K562 (cell line): ENCODE measurements at regions not wholly inside any gene's neighbourhood (a gene's known extent, or its start where the extent isn't known, plus 50 kb on each side); places are given as distances from the start of the nearest gene placed in this dataset.

Source experiments
- BDP1 ChIP-seq: IDR thresholded peaks from 3 replicates; pipeline ENCODE4 v1.6.1; 2011; ENCODE audit not compliant: insufficient read length, insufficient read depth
- CTCF ChIP-seq, 3 experiments: IDR thresholded peaks in 2 of 3; conservative IDR thresholded peaks in 1 of 3; 2 replicates each; pipeline ENCODE4 v1.5.1; 2011 to 2012; ENCODE audit warnings: low read length in 3 of 3, mild to moderate bottlenecking in 3 of 3, control low read depth in 2 of 3, improper control_type of control experiment in 1 of 3, inconsistent platforms in 1 of 3, low read depth in 1 of 3, mixed read lengths in 1 of 3, moderate library complexity in 1 of 3; ENCODE audit not compliant: insufficient read depth in 2 of 3
- FOSL1 ChIP-seq: fragments of 200-800 bp; sonication (Bioruptor generic); conservative IDR thresholded peaks from 2 replicates; pipeline ENCODE4 v1.6.1; 2016; ENCODE audit warnings: missing genetic modification characterization, missing compliant biosample characterization
- KDM2B ChIP-seq: fragments of 250-450 bp; sonication (Bioruptor Pico); IDR thresholded peaks from 2 replicates; pipeline ENCODE4 v1.8.0; 2021; ENCODE audit warnings: mild to moderate bottlenecking, moderate library complexity
- MXI1 ChIP-seq: IDR thresholded peaks from 2 replicates; pipeline ENCODE4 v1.6.1; 2011; ENCODE audit warnings: low read depth, mild to moderate bottlenecking, improper control_type of control experiment, low read length
- PHB2 ChIP-seq: fragments of 450-650 bp; IDR thresholded peaks from 2 replicates; pipeline ENCODE4 v1.6.1; 2017; ENCODE audit warnings: low read depth
- SRSF1 ChIP-seq: fragments of 200-400 bp; formaldehyde crosslinking; IDR thresholded peaks from 2 replicates; pipeline ENCODE4 v1.6.1; 2017; ENCODE audit warnings: mild to moderate bottlenecking, low read depth, low read length, moderate library complexity
- ZNF589 ChIP-seq: fragments of 200-800 bp; sonication (Bioruptor generic); IDR thresholded peaks from 2 replicates; pipeline ENCODE4 v1.6.1; 2016; ENCODE audit warnings: low read depth, missing genetic modification characterization, missing compliant biosample characterization

- no peak for TF ChIP-seq ZNF589 (CRISPR knock-in tag)
- TF ChIP-seq SRSF1 = no peak
- TF ChIP-seq FOSL1 = no peak
- TF ChIP-seq PHB2 = no peak
- TF ChIP-seq KDM2B (CRISPR knock-in tag) = no peak
- TF ChIP-seq CTCF (IDR thresholded peaks at IDR 0.05 in 2 of 3, conservative IDR thresholded peaks at IDR 0.05 in 1 of 3; ENCODE audit: insufficient read depth in 2 of 3, low read depth in 1 of 3, low read length in 3 of 3) = no peak
- no peak for TF ChIP-seq BDP1
- no peak for TF ChIP-seq MXI1
Measured at GRCh38 chr3:78244136-78244535, 1204.2 kb downstream of the ROBO2 start.
